ENCODE measurements at regions not wholly inside any gene's neighbourhood (a gene's known extent, or its start where the extent isn't known, plus 50 kb on each side); places are given as distances from the start of the nearest gene placed in this dataset.

GRCh38 chr15:62909257-62909656 lies 133.3 kb upstream of the TPM1 start:
- no peak overlapping the region for H3K27ac ChIP-seq
- no peak for TF ChIP-seq CTCF (IDR thresholded peaks at IDR 0.05)

GRCh38 chr15:62912282-62912681 lies 130.3 kb upstream of the TPM1 start:
- no peak overlapping the region for H3K4me3 ChIP-seq
- no peaks in the 10 kb centered on the region for H3K9me3 ChIP-seq
- no peak overlapping the region for H3K27ac ChIP-seq
- H3K27me3 ChIP-seq = no peaks in the 10 kb centered on the region
- DNase-seq (ENCODE audit: low spot score) = no peak
- no peaks in the 10 kb centered on the region for H3K36me3 ChIP-seq
- H3K4me1 ChIP-seq = peaks cover 0 to 14% of the 10 kb centered on the region in 2 donors
- no peak for TF ChIP-seq CTCF (IDR thresholded peaks at IDR 0.05)

More at GRCh38 chr15:62909257-62909656, 133.3 kb upstream of the TPM1 start:
- H3K36me3 ChIP-seq = no peaks in the 10 kb centered on the region
- H3K9me3 ChIP-seq = no peaks in the 10 kb centered on the region
- no peak for DNase-seq (ENCODE audit: low spot score)
- no peaks in the 10 kb centered on the region for H3K27me3 ChIP-seq
- peaks cover 0 to 20% of the 10 kb centered on the region in 2 donors for H3K4me1 ChIP-seq
- no peak overlapping the region for H3K4me3 ChIP-seq

- no peaks in the 10 kb centered on the region for H3K36me3 ChIP-seq
- H3K4me1 ChIP-seq = peaks cover 0 to 11% of the 10 kb centered on the region in 2 donors
- no peaks in the 10 kb centered on the region for H3K9me3 ChIP-seq
- DNase-seq (ENCODE audit: low spot score) = no peak
- no peak overlapping the region for H3K4me3 ChIP-seq
- no peaks in the 10 kb centered on the region for H3K27me3 ChIP-seq
- no peak for TF ChIP-seq CTCF (IDR thresholded peaks at IDR 0.05)
- H3K27ac ChIP-seq = peak overlapping the region in 1 of 2 donors; percentile 16
Measured at GRCh38 chr15:62912808-62913207, 129.7 kb upstream of the TPM1 start.

- no peaks in the 10 kb centered on the region for H3K36me3 ChIP-seq
- peaks cover 0 to 11% of the 10 kb centered on the region in 2 donors for H3K4me1 ChIP-seq
- H3K27ac ChIP-seq = peak overlapping the region in 1 of 2 donors; percentile 16
- no peak overlapping the region for H3K4me3 ChIP-seq
- TF ChIP-seq CTCF (IDR thresholded peaks at IDR 0.05) = no peak
- no peak for DNase-seq (ENCODE audit: low spot score)
- no peaks in the 10 kb centered on the region for H3K27me3 ChIP-seq
- no peaks in the 10 kb centered on the region for H3K9me3 ChIP-seq
Measured at GRCh38 chr15:62913246-62913645, 129.3 kb upstream of the TPM1 start.

GRCh38 chr15:62914461-62915079 lies 128.0 kb upstream of the TPM1 start:
- no peak for TF ChIP-seq CTCF (IDR thresholded peaks at IDR 0.05)
- H3K27ac ChIP-seq = no peak overlapping the region
- no peak overlapping the region for H3K4me3 ChIP-seq
- no peak for DNase-seq (ENCODE audit: low spot score)
- H3K36me3 ChIP-seq = no peaks in the 10 kb centered on the region
- no peaks in the 10 kb centered on the region for H3K27me3 ChIP-seq
- no peaks in the 10 kb centered on the region for H3K9me3 ChIP-seq
- H3K4me1 ChIP-seq = peaks cover 0 to 11% of the 10 kb centered on the region in 2 donors

Data from right atrium auricular region (tissue), 2 donors.